ENCODE measurements at regions not wholly inside any gene's neighbourhood (a gene's known extent, or its start where the extent isn't known, plus 50 kb on each side); places are given as distances from the start of the nearest gene placed in this dataset.

DNA sequence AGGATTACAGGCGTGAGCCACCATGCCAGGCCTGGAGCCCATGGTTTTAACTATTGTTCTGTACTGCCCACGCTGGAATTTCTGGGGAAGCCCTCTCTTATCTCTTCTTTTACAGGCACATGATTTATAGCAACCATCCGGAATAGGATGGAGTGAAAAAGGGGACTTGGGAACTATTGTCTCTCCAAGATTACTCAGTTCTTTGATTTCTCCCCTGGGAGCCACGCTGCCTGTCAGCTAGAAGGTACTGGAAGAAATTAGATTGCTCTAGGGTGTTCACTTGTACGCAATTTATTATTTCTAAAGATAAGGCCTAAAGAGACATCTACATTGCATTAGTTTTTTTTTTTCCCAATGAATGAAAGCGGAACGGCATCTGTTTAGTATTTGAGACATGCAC is 65.6 kb upstream of the PTPRJ start:
- ATAC-seq, result no peak
- no peaks in the 10 kb centered on the region for H3K27me3 ChIP-seq
- TF ChIP-seq EP300 (IDR thresholded peaks at IDR 0.05) (no peak), POLR2A (IDR thresholded peaks at IDR 0.05) (no peak), POLR2AphosphoS5 (IDR thresholded peaks at IDR 0.05) (no peak)
- TF ChIP-seq, protein P1, sequence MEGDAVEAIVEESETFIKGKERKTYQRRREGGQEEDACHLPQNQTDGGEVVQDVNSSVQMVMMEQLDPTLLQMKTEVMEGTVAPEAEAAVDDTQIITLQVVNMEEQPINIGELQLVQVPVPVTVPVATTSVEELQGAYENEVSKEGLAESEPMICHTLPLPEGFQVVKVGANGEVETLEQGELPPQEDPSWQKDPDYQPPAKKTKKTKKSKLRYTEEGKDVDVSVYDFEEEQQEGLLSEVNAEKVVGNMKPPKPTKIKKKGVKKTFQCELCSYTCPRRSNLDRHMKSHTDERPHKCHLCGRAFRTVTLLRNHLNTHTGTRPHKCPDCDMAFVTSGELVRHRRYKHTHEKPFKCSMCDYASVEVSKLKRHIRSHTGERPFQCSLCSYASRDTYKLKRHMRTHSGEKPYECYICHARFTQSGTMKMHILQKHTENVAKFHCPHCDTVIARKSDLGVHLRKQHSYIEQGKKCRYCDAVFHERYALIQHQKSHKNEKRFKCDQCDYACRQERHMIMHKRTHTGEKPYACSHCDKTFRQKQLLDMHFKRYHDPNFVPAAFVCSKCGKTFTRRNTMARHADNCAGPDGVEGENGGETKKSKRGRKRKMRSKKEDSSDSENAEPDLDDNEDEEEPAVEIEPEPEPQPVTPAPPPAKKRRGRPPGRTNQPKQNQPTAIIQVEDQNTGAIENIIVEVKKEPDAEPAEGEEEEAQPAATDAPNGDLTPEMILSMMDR (IDR thresholded peaks at IDR 0.05), result no peak
- H3K4me3 ChIP-seq, result no peak overlapping the region
- no peaks in the 10 kb centered on the region for H3K36me3 ChIP-seq
- H3K27ac ChIP-seq, result no peak overlapping the region
- 73 to 78% methylated on average over 6 to 7 of the region's 7 CpGs for WGBS, 2 donors (ENCODE audit: low coverage in 1 of 2)
- peaks cover 0 to 27% (median 0%) of the 10 kb centered on the region in 3 donors for H3K4me1 ChIP-seq
- no peaks in the 10 kb centered on the region for H3K9me3 ChIP-seq

DNA sequence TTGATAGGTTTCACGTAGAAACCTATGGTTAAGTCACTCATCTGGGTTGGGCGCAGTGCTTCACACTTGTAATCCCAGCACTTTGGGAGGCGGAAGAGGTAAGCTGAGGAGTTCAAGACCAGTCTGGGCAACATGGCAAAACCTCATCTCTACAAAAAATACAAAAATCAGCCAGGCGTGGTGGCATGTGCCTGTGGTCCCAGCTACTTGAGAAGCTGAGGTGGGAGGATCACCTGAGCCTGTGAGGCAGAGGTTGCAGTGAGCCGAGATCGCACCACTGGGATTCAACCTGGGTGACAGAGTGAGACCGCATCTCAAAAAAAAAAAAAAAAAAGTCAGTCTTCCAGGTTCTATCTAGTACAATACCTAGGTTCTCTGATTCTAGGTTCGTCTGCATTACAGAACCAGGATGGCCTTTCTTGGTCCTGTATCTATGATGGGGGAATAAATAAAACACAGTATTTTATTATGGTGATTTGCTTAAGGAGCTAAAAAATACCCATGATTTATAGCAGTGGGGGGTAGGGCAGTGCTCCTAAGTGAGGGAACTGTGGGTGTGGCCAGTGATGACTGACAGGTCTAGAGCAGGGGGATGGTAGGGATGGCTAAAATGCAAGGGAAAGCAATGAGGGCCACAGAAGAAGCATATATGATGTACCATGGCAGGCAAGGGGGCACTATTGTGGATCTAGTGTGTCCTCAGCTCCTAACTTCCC is 65.5 kb upstream of the NUP160 start:
- no peak for ATAC-seq
- peaks cover 0 to 27% (median 0%) of the 10 kb centered on the region in 3 donors for H3K4me1 ChIP-seq
- H3K4me3 ChIP-seq, result no peak overlapping the region
- 91 to 92% methylated on average over 6 to 7 of the region's 8 CpGs for WGBS, 2 donors (ENCODE audit: low coverage in 1 of 2)
- no peaks in the 10 kb centered on the region for H3K9me3 ChIP-seq
- no peaks in the 10 kb centered on the region for H3K36me3 ChIP-seq
- TF ChIP-seq, protein P1 (IDR thresholded peaks at IDR 0.05), result no peak
- TF ChIP-seq POLR2AphosphoS5 (IDR thresholded peaks at IDR 0.05), result no peak
- no peak for TF ChIP-seq POLR2A (IDR thresholded peaks at IDR 0.05)
- TF ChIP-seq EP300 (IDR thresholded peaks at IDR 0.05), result no peak
- no peak overlapping the region for H3K27ac ChIP-seq
- no peaks in the 10 kb centered on the region for H3K27me3 ChIP-seq

DNA sequence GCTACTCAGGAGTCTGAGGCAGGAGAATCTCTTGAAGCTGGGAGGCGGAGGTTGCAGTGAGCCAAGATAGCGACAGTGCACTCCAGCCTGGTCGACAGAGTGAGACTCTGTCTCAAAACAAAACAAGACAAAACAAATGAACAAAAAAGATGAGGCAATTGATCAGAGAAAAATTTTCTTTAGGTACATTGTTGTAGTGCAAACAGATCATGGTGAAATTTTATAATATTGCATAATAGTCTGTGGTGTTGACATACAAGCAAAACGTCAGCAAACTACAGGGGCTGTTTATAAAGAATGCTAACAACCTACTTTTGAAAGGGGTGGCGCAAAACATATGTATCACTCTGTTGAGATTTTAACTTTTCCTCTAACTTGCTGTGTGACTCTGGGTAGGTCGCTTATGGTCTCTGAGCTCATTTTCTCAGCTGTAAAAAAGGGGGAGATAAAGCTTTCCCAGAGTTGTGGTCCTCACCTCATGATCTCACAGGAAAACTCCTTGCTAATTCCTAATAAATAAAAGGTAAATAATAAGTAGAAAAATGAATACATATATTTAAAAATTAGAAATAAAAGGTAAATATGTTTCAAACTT is 64.8 kb upstream of the NUP160 start:
- WGBS, 2 donors (ENCODE audit: low coverage in 1 of 2), result 58 to 60% methylated on average over 5 to 6 of the region's 6 CpGs
- no peak for ATAC-seq
- H3K27ac ChIP-seq, result no peak overlapping the region
- H3K27me3 ChIP-seq, result no peaks in the 10 kb centered on the region
- H3K36me3 ChIP-seq, result no peaks in the 10 kb centered on the region
- no peak overlapping the region for H3K4me3 ChIP-seq
- H3K4me1 ChIP-seq, result peaks cover 0 to 21% (median 0%) of the 10 kb centered on the region in 3 donors
- no peak for TF ChIP-seq EP300 (IDR thresholded peaks at IDR 0.05)
- TF ChIP-seq, protein P1 (IDR thresholded peaks at IDR 0.05), result no peak
- TF ChIP-seq POLR2A (IDR thresholded peaks at IDR 0.05), result no peak
- TF ChIP-seq POLR2AphosphoS5 (IDR thresholded peaks at IDR 0.05), result no peak
- H3K9me3 ChIP-seq, result no peaks in the 10 kb centered on the region

DNA sequence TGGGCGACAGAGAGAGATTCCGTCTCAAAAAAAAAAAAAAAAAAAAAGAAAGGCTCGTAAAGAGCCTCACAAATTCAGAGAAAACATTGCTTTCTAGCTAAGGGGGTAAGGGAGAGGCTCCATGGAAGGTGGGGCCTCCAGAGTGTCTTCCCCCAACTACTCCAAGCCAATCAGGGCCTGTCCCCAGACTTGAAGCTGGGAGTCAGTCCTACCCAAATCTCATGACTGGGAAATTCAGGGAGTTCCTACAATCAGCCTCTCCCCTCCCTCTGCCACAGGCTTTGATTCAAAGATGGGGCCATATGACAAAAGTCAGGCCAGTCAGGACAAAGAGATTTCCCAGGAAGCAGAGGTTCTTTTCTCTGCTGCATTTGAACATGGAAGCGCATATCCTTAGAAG is 63.0 kb upstream of the NUP160 start:
- no peak for ATAC-seq
- Histone ChIP-seq H3K36me3 (no peaks in the 10 kb centered on the region), H3K27me3 (no peaks in the 10 kb centered on the region), H3K27ac (no peak overlapping the region), H3K9me3 (no peaks in the 10 kb centered on the region), H3K4me1 (peaks cover 0 to 3% (median 0%) of the 10 kb centered on the region in 3 donors), H3K4me3 (no peak overlapping the region)
- 80% methylated on average over 1 of the region's 4 CpGs; no CpG with 5 or more reads in 1 of the 2 donors for WGBS, 2 donors (ENCODE audit: low coverage in 1 of 2)
- TF ChIP-seq POLR2A (IDR thresholded peaks at IDR 0.05), result no peak
- TF ChIP-seq, protein P1 (IDR thresholded peaks at IDR 0.05), result no peak
- no peak for TF ChIP-seq POLR2AphosphoS5 (IDR thresholded peaks at IDR 0.05)
- no peak for TF ChIP-seq EP300 (IDR thresholded peaks at IDR 0.05)

DNA sequence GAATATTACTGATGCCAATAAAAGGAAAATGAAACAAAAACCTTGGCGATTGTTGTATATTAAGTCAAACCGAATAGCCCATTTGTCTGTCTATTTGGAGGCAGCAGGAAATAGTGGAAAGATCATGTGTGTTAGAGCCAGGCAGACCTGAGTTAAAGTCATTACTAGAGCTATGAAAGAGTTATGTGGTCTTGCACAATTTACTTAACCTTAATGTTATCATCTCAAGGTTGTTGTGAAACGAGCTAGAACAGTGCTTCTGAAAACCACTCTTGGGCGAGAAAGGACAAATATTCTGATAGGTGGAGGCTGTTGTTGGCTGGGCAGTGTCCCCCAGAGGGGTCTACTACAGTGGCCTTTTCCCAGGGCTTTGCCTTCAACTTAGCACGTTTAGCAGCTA is 60.0 kb upstream of the NUP160 start:
- Histone ChIP-seq H3K9me3 (no peaks in the 10 kb centered on the region), H3K27me3 (no peaks in the 10 kb centered on the region), H3K36me3 (no peaks in the 10 kb centered on the region), H3K4me1 (no peaks in the 10 kb centered on the region), H3K4me3 (no peak overlapping the region), H3K27ac (no peak overlapping the region)
- 69 to 70% methylated on average over 4 to 5 of the region's 5 CpGs for WGBS, 2 donors (ENCODE audit: low coverage in 1 of 2)
- TF ChIP-seq POLR2AphosphoS5 (IDR thresholded peaks at IDR 0.05), result no peak
- TF ChIP-seq EP300 (IDR thresholded peaks at IDR 0.05), result no peak
- TF ChIP-seq, protein P1 (IDR thresholded peaks at IDR 0.05), result no peak
- TF ChIP-seq POLR2A (IDR thresholded peaks at IDR 0.05), result no peak
- ATAC-seq, result peak; percentile 57
